PC-9 (cell line): ENCODE measurements at regions not wholly inside any gene's neighbourhood (a gene's known extent, or its start where the extent isn't known, plus 50 kb on each side); places are given as distances from the start of the nearest gene placed in this dataset.

Experiments used
- BruUV-seq: library from RNA; stranded (reverse); fragments of 400-500 nt; replicated peaks from 2 replicates; lab custom pipeline; 2021; lab: Mats Ljungman, UMichigan
- CTCF ChIA-PET: fragments of 300-600 bp; sonication (Branson Sonifier 250); formaldehyde crosslinking; loops from one replicate; lab custom pipeline; 2022; ENCODE audit warnings: antibody characterized with exemption; lab: Charles Lee
- POLR2A ChIA-PET: fragments of 300-600 bp; sonication (Branson Sonifier 250); formaldehyde crosslinking; loops from one replicate; lab custom pipeline; 2022; ENCODE audit warnings: antibody characterized with exemption; ENCODE audit not compliant: unreplicated experiment; lab: Charles Lee
- DNase-seq, 2 experiments: peaks; one replicate each; pipeline versions ENCODE4 v3.0.0 to v3.0.0-alpha.2; 2015 to 2022; ENCODE audit warnings: mixed read lengths in 1 of 2
- H2AFZ ChIP-seq: fragments of 200-600 bp; sonication (generic); 2 replicates; pipeline ENCODE4 v1.8.1; 2017; ENCODE audit warnings: antibody characterized with exemption
- H3F3A ChIP-seq: fragments of 200-600 bp; sonication (generic); 2 replicates; pipeline ENCODE4 v1.8.1; 2017; ENCODE audit warnings: antibody characterized with exemption, mild to moderate bottlenecking, low read depth; ENCODE audit not compliant: insufficient read depth
- H3K27ac ChIP-seq: fragments of 200-600 bp; sonication (generic); 2 replicates; pipeline ENCODE4 v1.6.1; 2016; ENCODE audit warnings: mixed run types
- H3K27me3 ChIP-seq: fragments of 200-600 bp; sonication (generic); 2 replicates; pipeline ENCODE4 v1.6.1; 2016; ENCODE audit warnings: low read depth, mixed run types; ENCODE audit not compliant: insufficient read depth
- H3K36me3 ChIP-seq: fragments of 200-600 bp; sonication (generic); 2 replicates; pipeline ENCODE4 v1.6.1; 2016; ENCODE audit warnings: low read depth, mixed run types
- H3K4me1 ChIP-seq: fragments of 200-600 bp; sonication (generic); replicated peaks from 2 replicates; pipeline ENCODE4 v1.6.1; 2016; ENCODE audit warnings: mixed run types; ENCODE audit not compliant: insufficient read depth
- H3K4me2 ChIP-seq: fragments of 200-600 bp; sonication (generic); 2 replicates; pipeline ENCODE4 v1.6.1; 2017; ENCODE audit warnings: mixed run types
- H3K4me3 ChIP-seq: fragments of 200-600 bp; sonication (generic); 2 replicates; pipeline ENCODE4 v1.6.1; 2016; ENCODE audit warnings: mixed run types
- H3K79me2 ChIP-seq: fragments of 200-600 bp; sonication (generic); 2 replicates; pipeline ENCODE4 v1.6.1; 2017; ENCODE audit warnings: low read depth, mixed run types
- H3K9me2 ChIP-seq: fragments of 200-600 bp; sonication (generic); 2 replicates; pipeline ENCODE4 v1.8.1; 2017; ENCODE audit warnings: mild to moderate bottlenecking; ENCODE audit not compliant: insufficient read depth
- H3K9me3 ChIP-seq: fragments of 200-600 bp; sonication (generic); 2 replicates; pipeline ENCODE4 v1.8.1; 2016; ENCODE audit warnings: low read depth; ENCODE audit not compliant: insufficient read depth
- H4K20me1 ChIP-seq: fragments of 200-600 bp; sonication (generic); 2 replicates; pipeline ENCODE4 v1.8.1; 2017; ENCODE audit not compliant: insufficient read depth
- EZH2 ChIP-seq: fragments of 200-600 bp; sonication (generic); IDR thresholded peaks from 2 replicates; pipeline ENCODE4 v1.8.0; 2017; ENCODE audit warnings: antibody characterized with exemption, low read depth
- intact Hi-C: fragments of 100-400 bp; cut with micrococcal nuclease; formaldehyde crosslinking; loops from one replicate; pipeline ENCODE4 v1.10.0; 2022; ENCODE audit not compliant: unreplicated experiment
- TF ChIP-seq, protein P1 (sequence below): fragments of 200-600 bp; sonication (generic); conservative IDR thresholded peaks from 2 replicates; pipeline ENCODE4 v1.6.1; 2017; ENCODE audit warnings: mixed run types, antibody characterized with exemption, mild to moderate bottlenecking, moderate library complexity

DNA sequence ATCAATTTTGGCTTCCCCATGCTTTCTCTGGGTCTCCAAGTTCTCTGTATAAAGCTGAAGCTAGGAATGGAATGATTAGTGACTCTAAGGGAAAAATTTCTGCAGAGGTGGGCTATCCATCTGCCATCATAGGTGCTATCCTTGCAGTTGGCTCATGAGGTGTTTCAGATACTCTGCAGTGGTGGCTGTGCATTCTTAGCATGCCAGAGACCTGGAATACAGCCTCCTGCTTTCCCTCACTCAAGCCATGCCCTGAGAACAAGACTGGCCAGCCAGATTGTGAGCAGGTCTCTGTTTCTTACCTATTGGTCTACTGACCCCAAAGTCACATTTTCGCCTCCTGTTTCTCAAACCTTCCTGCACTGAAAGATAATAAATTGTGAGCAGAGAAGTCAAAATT is 719.6 kb downstream of the CCSER2 start:
- intact Hi-C loops: no loop called here
- Histone ChIP-seq H3K36me3 (no peaks in the 10 kb centered on the region), H3K4me3 (no peak overlapping the region), H3K4me2 (no peak overlapping the region), H3K9me3 (no peaks in the 10 kb centered on the region), H2AFZ (no peak overlapping the region), H4K20me1 (no peaks in the 10 kb centered on the region), H3K27ac (no peak overlapping the region), H3K79me2 (no peaks in the 10 kb centered on the region), H3F3A (no peaks in the 10 kb centered on the region), H3K9me2 (no peaks in the 10 kb centered on the region), H3K27me3 (no peaks in the 10 kb centered on the region), H3K4me1 (no peaks in the 10 kb centered on the region)
- DNase-seq: no peak
- ChIA-PET CTCF (no interaction called here), POLR2A (no interaction called here)
- no TSS peak for BruUV-seq
- TF ChIP-seq, protein P1, sequence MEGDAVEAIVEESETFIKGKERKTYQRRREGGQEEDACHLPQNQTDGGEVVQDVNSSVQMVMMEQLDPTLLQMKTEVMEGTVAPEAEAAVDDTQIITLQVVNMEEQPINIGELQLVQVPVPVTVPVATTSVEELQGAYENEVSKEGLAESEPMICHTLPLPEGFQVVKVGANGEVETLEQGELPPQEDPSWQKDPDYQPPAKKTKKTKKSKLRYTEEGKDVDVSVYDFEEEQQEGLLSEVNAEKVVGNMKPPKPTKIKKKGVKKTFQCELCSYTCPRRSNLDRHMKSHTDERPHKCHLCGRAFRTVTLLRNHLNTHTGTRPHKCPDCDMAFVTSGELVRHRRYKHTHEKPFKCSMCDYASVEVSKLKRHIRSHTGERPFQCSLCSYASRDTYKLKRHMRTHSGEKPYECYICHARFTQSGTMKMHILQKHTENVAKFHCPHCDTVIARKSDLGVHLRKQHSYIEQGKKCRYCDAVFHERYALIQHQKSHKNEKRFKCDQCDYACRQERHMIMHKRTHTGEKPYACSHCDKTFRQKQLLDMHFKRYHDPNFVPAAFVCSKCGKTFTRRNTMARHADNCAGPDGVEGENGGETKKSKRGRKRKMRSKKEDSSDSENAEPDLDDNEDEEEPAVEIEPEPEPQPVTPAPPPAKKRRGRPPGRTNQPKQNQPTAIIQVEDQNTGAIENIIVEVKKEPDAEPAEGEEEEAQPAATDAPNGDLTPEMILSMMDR: no peak
- no peak for TF ChIP-seq EZH2

DNA sequence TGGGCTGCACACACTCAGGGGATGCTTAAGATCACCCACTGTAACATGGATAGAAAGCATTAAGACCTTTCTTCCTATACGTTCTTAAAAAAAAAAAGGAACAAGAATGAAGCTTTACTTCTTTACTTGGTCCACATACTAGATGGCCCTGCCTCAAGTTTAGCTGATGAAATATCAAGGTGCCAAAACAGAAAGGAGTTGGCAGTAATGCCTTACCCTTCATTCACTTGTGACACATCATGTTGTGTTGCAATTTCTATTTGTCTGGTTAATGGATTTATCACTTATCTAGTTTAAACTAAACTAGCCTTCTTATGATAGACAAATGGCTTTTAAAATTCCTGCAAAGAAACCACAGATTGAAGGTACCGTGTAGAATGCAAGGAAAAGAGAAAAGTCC is 720.3 kb downstream of the CCSER2 start:
- H2AFZ ChIP-seq: no peak overlapping the region
- no peak for DNase-seq
- H3K27me3 ChIP-seq: no peaks in the 10 kb centered on the region
- H3K9me3 ChIP-seq: no peaks in the 10 kb centered on the region
- TF ChIP-seq, protein P1: no peak
- H3K4me1 ChIP-seq: no peaks in the 10 kb centered on the region
- no peak overlapping the region for H3K4me3 ChIP-seq
- intact Hi-C loops: no loop called here
- BruUV-seq: no TSS peak
- H3K79me2 ChIP-seq: no peaks in the 10 kb centered on the region
- H3K27ac ChIP-seq: no peak overlapping the region
- H3K9me2 ChIP-seq: no peaks in the 10 kb centered on the region
- CTCF ChIA-PET: no interaction called here
- POLR2A ChIA-PET: no interaction called here
- no peaks in the 10 kb centered on the region for H3F3A ChIP-seq
- H3K36me3 ChIP-seq: no peaks in the 10 kb centered on the region
- H3K4me2 ChIP-seq: no peak overlapping the region
- no peaks in the 10 kb centered on the region for H4K20me1 ChIP-seq

DNA sequence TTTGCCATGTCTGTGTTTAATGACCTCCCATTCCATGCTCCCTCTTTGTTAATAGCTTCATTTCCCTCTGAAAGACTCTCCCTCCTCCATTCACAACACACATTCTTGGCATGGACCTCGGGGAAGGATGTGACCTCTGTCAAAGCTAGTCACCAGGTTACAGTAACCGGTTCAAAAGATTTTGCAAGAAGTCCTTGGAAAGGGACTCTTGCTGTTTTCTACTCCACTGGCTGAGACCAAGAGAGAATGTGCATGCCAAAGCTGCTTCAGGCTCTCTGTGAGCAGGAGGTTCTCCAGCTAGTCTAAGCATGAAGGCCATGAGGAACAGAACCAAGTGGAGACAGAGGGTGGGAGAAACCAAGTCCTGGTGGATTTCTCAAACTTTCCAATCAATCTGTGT is 732.6 kb downstream of the CCSER2 start:
- no peak overlapping the region for H2AFZ ChIP-seq
- no peaks in the 10 kb centered on the region for H3K9me2 ChIP-seq
- TF ChIP-seq, protein P1: no peak
- TF ChIP-seq EZH2: no peak
- H3K27ac ChIP-seq: no peak overlapping the region
- no peaks in the 10 kb centered on the region for H3K79me2 ChIP-seq
- ChIA-PET POLR2A (no interaction called here), CTCF (no interaction called here)
- no peaks in the 10 kb centered on the region for H3K4me1 ChIP-seq
- no peak overlapping the region for H3K4me3 ChIP-seq
- BruUV-seq: no TSS peak
- H3K4me2 ChIP-seq: no peak overlapping the region
- no peak for DNase-seq
- intact Hi-C loops: no loop called here
- no peaks in the 10 kb centered on the region for H3K27me3 ChIP-seq
- no peaks in the 10 kb centered on the region for H3F3A ChIP-seq
- H3K36me3 ChIP-seq: no peaks in the 10 kb centered on the region
- no peaks in the 10 kb centered on the region for H3K9me3 ChIP-seq
- H4K20me1 ChIP-seq: no peaks in the 10 kb centered on the region
